Endothelial cell of umbilical vein (primary cell): ENCODE measurements at regions not wholly inside any gene's neighbourhood (a gene's known extent, or its start where the extent isn't known, plus 50 kb on each side); places are given as distances from the start of the nearest gene placed in this dataset.

Experiments
- BruUV-seq: library from RNA; stranded (reverse); fragments of 400-500 nt; replicated peaks from 2 replicates; lab custom pipeline; 2021; lab: Mats Ljungman, UMichigan
- CTCF ChIA-PET: fragments of 300-600, 350-600 bp; sonication (Branson Sonifier 250); formaldehyde crosslinking; loops from one replicate; lab custom pipeline; 2021; ENCODE audit warnings: antibody characterized with exemption, inconsistent platforms; lab: Charles Lee
- POLR2A ChIA-PET: fragments of 300-600, 350-600 bp; sonication (Branson Sonifier 250); formaldehyde crosslinking; loops from one replicate; lab custom pipeline; 2021; ENCODE audit warnings: antibody characterized with exemption, inconsistent platforms; lab: Charles Lee
- DNase-seq: peaks from one replicate; pipeline ENCODE4 v3.0.0-alpha.2; 2011; ENCODE audit warnings: low read depth, low spot score
- FAIRE-seq: peaks from 2 replicates; lab custom pipeline; 2011; peaks lifted over from hg19 to GRCh38; lab: Jason Lieb, UNC
- H2AFZ ChIP-seq: 2 replicates; pipeline ENCODE4 v1.6.0; 2012; ENCODE audit warnings: low read depth, low read length, control low read depth, inconsistent platforms
- H3K27ac ChIP-seq: 2 replicates; pipeline ENCODE4 v1.5.1; 2011; ENCODE audit warnings: low read depth, mild to moderate bottlenecking, control low read depth, low read length, moderate library complexity; ENCODE audit not compliant: insufficient read depth
- H3K27me3 ChIP-seq, 2 experiments: 2 replicates each; pipeline versions ENCODE4 v1.6.0 to v1.6.1; 2011; ENCODE audit warnings: low read length in 2 of 2, mixed read lengths in 1 of 2; ENCODE audit not compliant: control insufficient read depth in 2 of 2, insufficient read depth in 2 of 2
- H3K36me3 ChIP-seq, 2 experiments: 2 replicates in 1 of 2; 3 replicates in 1 of 2; pipeline ENCODE4 v1.5.1; 2011; ENCODE audit warnings: low read length in 2 of 2, mild to moderate bottlenecking in 1 of 2, moderate library complexity in 1 of 2; ENCODE audit not compliant: control insufficient read depth in 2 of 2, insufficient read depth in 2 of 2; ENCODE audit errors: extremely low read depth in 1 of 2
- H3K4me1 ChIP-seq: 3 replicates; pipeline ENCODE4 v1.5.1; 2011; ENCODE audit warnings: mild to moderate bottlenecking, low read length; ENCODE audit not compliant: control insufficient read depth, insufficient read depth; ENCODE audit errors: extremely low read depth
- H3K4me2 ChIP-seq: 2 replicates; pipeline ENCODE4 v1.6.1; 2011; ENCODE audit warnings: low read length, control low read depth, mixed read lengths; ENCODE audit not compliant: insufficient read depth
- H3K4me3 ChIP-seq, 3 experiments: fragments of 200-600 bp in 1 of 3; sonication (generic), shearing (Covaris generic) in 1 of 3; replicated peaks in 1 of 3; 2 replicates each; pipeline ENCODE4 v1.5.1; 2011 to 2016; ENCODE audit warnings: control low read depth in 3 of 3, low read length in 3 of 3, mild to moderate bottlenecking in 2 of 3, inconsistent platforms in 1 of 3, low read depth in 1 of 3, moderate library complexity in 1 of 3; ENCODE audit not compliant: insufficient read depth in 1 of 3
- H3K79me2 ChIP-seq: 2 replicates; pipeline ENCODE4 v1.6.0; 2012; ENCODE audit warnings: low read length, inconsistent platforms; ENCODE audit not compliant: control insufficient read depth, insufficient read depth
- H3K9ac ChIP-seq: replicated peaks from 2 replicates; pipeline ENCODE3; 2011; ENCODE audit warnings: low read length, control low read depth; ENCODE audit not compliant: insufficient read depth; ENCODE audit errors: extremely low read depth
- H3K9me1 ChIP-seq: replicated peaks from 3 replicates; pipeline ENCODE4 v1.6.0; 2011; ENCODE audit warnings: mild to moderate bottlenecking, low read length; ENCODE audit not compliant: control insufficient read depth, insufficient read depth; ENCODE audit errors: extremely low read depth
- H3K9me3 ChIP-seq: replicated peaks from 2 replicates; pipeline ENCODE4 v1.5.1; 2012; ENCODE audit warnings: low read length, inconsistent platforms; ENCODE audit not compliant: control insufficient read depth, insufficient read depth
- H4K20me1 ChIP-seq: replicated peaks from 2 replicates; pipeline ENCODE3; 2011; ENCODE audit warnings: mild to moderate bottlenecking, low read length; ENCODE audit not compliant: control insufficient read depth, insufficient read depth; ENCODE audit errors: extremely low read depth
- CTCF ChIP-seq, 2 donors: IDR thresholded peaks; 1 replicate in 1 of 2; 2 replicates in 1 of 2; pipeline ENCODE4 v1.5.1; 2011; ENCODE audit warnings: low read length in 2 of 2, mild to moderate bottlenecking in 2 of 2, moderate library complexity in 2 of 2, control low read depth in 1 of 2, inconsistent platforms in 1 of 2, low read depth in 1 of 2; ENCODE audit not compliant: insufficient read depth in 1 of 2; ENCODE audit errors: extremely low read depth in 1 of 2
- EZH2 ChIP-seq: IDR thresholded peaks from 2 replicates; pipeline ENCODE4 v1.6.1; 2012; ENCODE audit warnings: borderline replicate concordance, low read depth, mild to moderate bottlenecking, moderate library complexity, low read length, inconsistent platforms; ENCODE audit not compliant: severe bottlenecking
- FOS ChIP-seq: IDR thresholded peaks from 2 replicates; pipeline ENCODE4 v1.6.1; 2011; ENCODE audit warnings: mild to moderate bottlenecking, low read length, moderate library complexity, borderline replicate concordance; ENCODE audit not compliant: insufficient read depth
- GATA2 ChIP-seq: IDR thresholded peaks from 2 replicates; pipeline ENCODE4 v1.7.0; 2011; ENCODE audit warnings: low read depth, mild to moderate bottlenecking, moderate library complexity, mixed read lengths, low read length; ENCODE audit not compliant: insufficient read length, insufficient read depth
- JUN ChIP-seq: IDR thresholded peaks from 2 replicates; pipeline ENCODE4 v1.6.1; 2011; ENCODE audit warnings: borderline replicate concordance, low read depth; ENCODE audit not compliant: insufficient read length, insufficient read depth
- MAX ChIP-seq: IDR thresholded peaks from 2 replicates; pipeline ENCODE4 v1.6.1; 2011; ENCODE audit not compliant: insufficient read depth, insufficient read length
- MYC ChIP-seq: IDR thresholded peaks from one replicate; pipeline ENCODE4 v1.6.1; 2011; ENCODE audit warnings: mild to moderate bottlenecking, low read depth, low read length
- POLR2A ChIP-seq: IDR thresholded peaks from 2 replicates; pipeline ENCODE4 v1.6.1; 2012; ENCODE audit warnings: low read depth, mild to moderate bottlenecking, control low read depth, low read length
- POLR2AphosphoS5 ChIP-seq: IDR thresholded peaks from 2 replicates; pipeline ENCODE4 v1.6.1; 2012; ENCODE audit warnings: low read depth, mild to moderate bottlenecking, control low read depth, low read length, moderate library complexity; ENCODE audit not compliant: insufficient read depth
- dilution Hi-C: fragments of 300-500 bp; cut with MboI; formaldehyde crosslinking; loops from one replicate; pipeline ENCODE4 v1.15.0; 2019; ENCODE audit warnings: low sequenced_read_pairs; ENCODE audit not compliant: extremely low pct_ligation_motif_present
- intact Hi-C: fragments of 100-400 bp; cut with micrococcal nuclease; formaldehyde crosslinking; loops from one replicate; pipeline ENCODE4 v1.10.0; 2022

DNA sequence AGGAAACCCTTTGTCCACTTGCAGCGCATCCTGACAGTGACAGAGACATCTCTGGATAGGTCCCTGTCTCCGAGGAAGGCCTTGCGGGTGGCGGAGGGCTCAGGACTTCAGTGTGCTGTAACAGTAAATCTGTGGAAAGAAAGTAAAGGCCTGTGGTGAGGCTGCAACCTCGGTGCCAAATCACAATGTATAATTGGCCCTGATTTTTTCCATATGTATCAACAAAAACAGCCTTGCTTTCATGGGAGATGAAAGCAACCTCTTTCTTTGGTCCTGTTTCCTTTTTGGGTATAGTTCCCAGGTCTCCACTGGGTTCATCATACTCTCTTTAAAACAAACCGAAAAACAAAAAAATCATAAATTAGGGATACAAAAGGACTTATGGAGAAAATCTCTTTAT lies 110.9 kb upstream of the BMPER start:
- DNase-seq = no peak
- no peak overlapping the region for H3K4me3 ChIP-seq
- dilution Hi-C loops (no loop called here), intact Hi-C loops (no loop called here)
- no peaks in the 10 kb centered on the region for H3K9me1 ChIP-seq
- no peak overlapping the region for H3K4me2 ChIP-seq
- no peak overlapping the region for H3K27ac ChIP-seq
- no peak overlapping the region for H3K9ac ChIP-seq
- no peaks in the 10 kb centered on the region for H3K36me3 ChIP-seq
- no peaks in the 10 kb centered on the region for H3K79me2 ChIP-seq
- TF ChIP-seq MYC = no peak
- no peak for TF ChIP-seq POLR2AphosphoS5
- H3K9me3 ChIP-seq = no peaks in the 10 kb centered on the region
- H3K4me1 ChIP-seq = peaks cover 5% of the 10 kb centered on the region
- ChIA-PET POLR2A (no interaction called here), CTCF (no interaction called here)
- no TSS peak for BruUV-seq
- no peaks in the 10 kb centered on the region for H3K27me3 ChIP-seq
- H2AFZ ChIP-seq = no peak overlapping the region
- FAIRE-seq = no peak
- H4K20me1 ChIP-seq = no peaks in the 10 kb centered on the region

- CTCF ChIA-PET = interaction anchor here (1.1 to 2.2 kb wide), 3 partner anchors 11 to 138 kb away, joined by 4 to 6 read pairs (median 4); no protein-coding TSS in a partner anchor
- Histone ChIP-seq H3K9ac (no peak overlapping the region), H3K27ac (no peak overlapping the region), H3K9me1 (no peaks in the 10 kb centered on the region), H3K27me3 (no peaks in the 10 kb centered on the region), H3K36me3 (no peaks in the 10 kb centered on the region), H3K4me3 (no peak overlapping the region), H3K4me2 (no peak overlapping the region), H3K79me2 (no peaks in the 10 kb centered on the region), H4K20me1 (no peaks in the 10 kb centered on the region), H3K4me1 (no peaks in the 10 kb centered on the region), H2AFZ (no peak overlapping the region), H3K9me3 (no peaks in the 10 kb centered on the region)
- no TSS peak for BruUV-seq
- POLR2A ChIA-PET = no interaction called here
- FAIRE-seq = no peak
- dilution Hi-C loops = no loop called here
- no peak for TF ChIP-seq EZH2
- no peak for TF ChIP-seq POLR2AphosphoS5
- TF ChIP-seq CTCF (IDR thresholded peaks at IDR 0.05; ENCODE audit: extremely low read depth in 1 of 2, insufficient read depth in 1 of 2, low read depth in 1 of 2, low read length in 2 of 2) = no peak
- no peak for TF ChIP-seq JUN
- no peak for TF ChIP-seq MAX
- no peak for TF ChIP-seq GATA2
- TF ChIP-seq POLR2A = no peak
- no peak for TF ChIP-seq MYC
- TF ChIP-seq FOS = no peak
- no peak for DNase-seq
- intact Hi-C loops = no loop called here
These were observed 110.4 kb upstream of the BMPER start for GRCh38 chr7:33794959-33795358.
